GM18520 (cell line): ENCODE measurements at regions not wholly inside any gene's neighbourhood (a gene's known extent, or its start where the extent isn't known, plus 50 kb on each side); places are given as distances from the start of the nearest gene placed in this dataset.
"Not testable (repeated sequence)": the region's sequence is repeated elsewhere in the genome, so short reads cannot be mapped to it uniquely, and the experiment has no call there.

Experiments
- ATAC-seq: cut with Tn5 transposase; IDR thresholded peaks from one replicate; pipeline ENCODE4 v1.9.1; 2021; ENCODE audit not compliant: unreplicated experiment

DNA sequence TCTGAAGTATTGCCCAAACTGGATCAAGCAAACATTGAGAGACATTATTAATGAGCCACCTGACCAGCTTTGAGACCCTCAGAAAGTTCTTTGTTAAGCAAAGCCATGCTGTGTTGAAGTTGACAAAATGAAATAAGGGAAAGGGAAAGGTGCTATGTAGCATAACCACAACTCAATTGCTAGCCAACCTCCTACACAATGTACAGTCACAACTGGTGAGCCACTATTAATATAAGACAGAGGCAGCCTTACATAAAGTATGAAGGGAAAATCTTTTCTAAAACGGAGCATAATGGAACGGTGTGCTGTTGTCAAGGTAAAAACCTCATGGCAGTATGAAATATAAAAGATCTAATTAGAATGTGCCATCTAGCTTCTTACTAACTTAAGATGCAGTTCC lies 375.8 kb upstream of the ST8SIA4 start:
- ATAC-seq: no peak

DNA sequence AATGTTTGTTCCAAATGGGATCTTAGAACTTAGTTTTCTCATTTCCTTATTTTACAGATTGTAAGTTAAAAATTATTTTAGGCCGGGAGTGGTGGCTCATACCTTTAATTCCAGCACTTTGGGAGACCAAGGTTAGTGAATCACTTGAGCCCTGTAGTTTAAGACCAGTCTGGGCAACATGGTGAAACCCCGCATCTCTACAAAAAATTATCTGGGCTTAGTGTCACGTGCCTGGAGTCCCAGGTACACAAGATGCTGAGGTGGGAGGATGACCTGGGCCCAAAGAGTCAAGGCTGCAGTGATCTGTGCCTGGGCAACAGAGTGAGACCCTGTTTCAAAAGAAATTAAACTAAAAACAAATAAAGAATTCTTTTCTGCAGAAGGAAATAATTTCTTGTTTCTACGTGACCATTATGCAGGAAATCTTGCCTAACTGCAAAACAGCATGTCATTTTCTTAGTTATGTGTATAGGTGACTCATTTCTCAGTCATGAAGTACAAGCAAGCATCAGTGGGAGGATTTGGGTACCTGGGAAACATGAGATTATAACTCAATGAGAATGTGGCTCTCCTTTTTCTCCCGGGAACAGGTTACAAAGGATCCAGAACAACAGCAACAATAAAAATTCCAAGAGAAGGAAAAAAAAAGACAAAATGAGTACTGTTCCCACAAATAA lies 375.1 kb upstream of the ST8SIA4 start:
- ATAC-seq: no peak

GRCh38 chr5:101271945-101272344 lies 368.9 kb upstream of the ST8SIA4 start:
- ATAC-seq: no peak

GRCh38 chr5:101271416-101271815 lies 368.3 kb upstream of the ST8SIA4 start:
- ATAC-seq: no peak

DNA sequence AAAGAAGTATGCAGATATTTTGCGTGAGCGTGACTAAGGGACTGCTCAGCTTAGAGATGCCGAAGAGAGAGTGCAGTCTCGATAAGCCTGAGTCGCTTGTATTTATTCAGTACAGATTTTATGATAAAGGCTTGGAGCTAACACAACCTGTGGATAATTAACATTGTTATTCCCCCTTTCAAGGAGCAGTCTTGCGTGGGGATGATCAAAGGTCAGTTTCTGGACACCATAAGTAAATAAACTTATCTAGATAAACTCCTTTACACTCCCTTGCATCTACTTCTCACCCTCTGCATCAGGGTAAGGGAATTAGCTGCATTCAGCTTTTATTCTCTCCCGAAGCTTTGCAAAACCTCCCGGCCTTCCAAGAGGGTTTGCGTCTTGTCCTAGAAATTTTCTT lies 357.8 kb upstream of the ST8SIA4 start:
- no peak for ATAC-seq

GRCh38 chr5:101253096-101253495 lies 350.0 kb upstream of the ST8SIA4 start:
- no peak for ATAC-seq

DNA sequence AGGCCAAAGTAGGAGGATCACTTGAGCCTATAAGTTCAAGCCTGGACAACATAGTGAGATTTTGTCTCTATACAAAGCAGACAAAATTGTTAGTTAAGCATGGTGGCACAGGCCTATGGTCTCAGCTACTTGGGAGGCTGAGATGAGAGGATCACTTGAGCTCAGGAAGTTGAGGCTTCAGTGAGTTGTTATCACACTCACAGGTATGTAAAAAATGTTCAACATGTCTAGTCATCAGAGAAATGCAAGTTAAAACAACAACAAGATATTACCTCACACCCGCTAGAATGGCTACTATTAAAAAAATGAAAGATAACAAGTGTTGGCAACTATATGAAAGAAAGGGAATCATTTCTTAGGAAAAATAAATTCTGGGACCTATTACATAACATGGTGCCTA lies 341.5 kb upstream of the ST8SIA4 start:
- no peak for ATAC-seq

GRCh38 chr5:101212942-101213514 lies 309.9 kb upstream of the ST8SIA4 start:
- no peak for ATAC-seq

- no peak for ATAC-seq
Measured at GRCh38 chr5:101206534-101206933, 303.5 kb upstream of the ST8SIA4 start.

DNA sequence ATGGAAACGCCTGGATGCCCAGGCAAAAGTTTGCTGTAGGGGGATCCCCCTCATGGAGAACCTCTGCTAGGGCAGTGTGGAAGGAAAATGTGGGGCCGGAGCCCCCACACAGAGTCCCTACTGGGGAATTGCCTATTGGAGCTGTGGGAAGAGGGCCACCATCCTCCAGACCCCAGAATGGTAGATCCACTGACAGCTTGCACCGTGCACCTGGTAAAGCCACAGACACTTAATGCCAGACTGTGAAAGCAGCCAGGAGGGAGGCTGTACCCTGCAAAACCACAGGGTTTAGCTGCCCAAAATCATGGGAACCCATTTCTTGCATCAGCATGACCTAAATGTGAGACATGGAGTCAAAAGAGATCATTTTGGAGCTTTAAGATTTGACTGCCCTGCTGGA lies 302.0 kb upstream of the ST8SIA4 start:
- ATAC-seq: not testable (repeated sequence)

GRCh38 chr5:101180365-101180764 lies 277.3 kb upstream of the ST8SIA4 start:
- not testable (repeated sequence) for ATAC-seq

DNA sequence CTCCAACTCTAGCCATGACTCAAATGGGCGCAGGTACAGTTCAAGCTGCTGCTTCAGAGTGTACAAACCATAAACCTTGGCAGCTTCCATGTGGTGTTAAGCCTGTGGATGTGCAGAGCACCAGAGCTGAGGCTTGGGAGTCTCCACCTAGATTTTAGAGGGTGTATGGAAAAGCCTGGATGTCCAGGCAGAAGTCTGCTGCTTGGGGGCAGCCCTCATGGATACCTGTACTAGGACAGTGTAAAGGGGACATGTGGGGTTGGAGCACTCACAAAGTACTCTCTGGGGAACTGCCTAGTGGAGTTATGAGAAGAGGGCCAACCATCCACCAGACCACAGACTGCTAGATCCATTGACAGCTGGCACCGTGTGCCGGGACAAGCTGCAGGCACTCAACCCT lies 273.5 kb upstream of the ST8SIA4 start:
- ATAC-seq: no peak

DNA sequence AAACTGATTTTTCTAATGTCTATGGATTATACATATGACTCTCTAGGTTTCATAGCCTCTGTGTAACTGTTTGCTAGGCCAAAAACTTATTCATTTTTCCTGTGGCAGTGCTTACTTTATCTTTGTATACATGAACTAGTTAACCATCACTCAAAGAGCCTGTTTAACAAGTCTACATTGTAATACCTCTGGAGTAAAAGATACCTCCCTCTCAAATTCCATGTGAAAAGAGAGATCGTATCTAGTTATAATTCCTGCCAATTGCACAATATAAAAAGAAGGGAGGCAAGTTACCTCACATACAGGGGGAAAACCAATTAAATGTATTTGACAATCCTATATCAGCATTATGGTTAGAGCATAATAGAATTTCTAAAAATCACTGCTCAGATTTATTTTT lies 271.9 kb upstream of the ST8SIA4 start:
- ATAC-seq: no peak

- no peak for ATAC-seq
Measured at GRCh38 chr5:101163088-101163487, 260.0 kb upstream of the ST8SIA4 start.

DNA sequence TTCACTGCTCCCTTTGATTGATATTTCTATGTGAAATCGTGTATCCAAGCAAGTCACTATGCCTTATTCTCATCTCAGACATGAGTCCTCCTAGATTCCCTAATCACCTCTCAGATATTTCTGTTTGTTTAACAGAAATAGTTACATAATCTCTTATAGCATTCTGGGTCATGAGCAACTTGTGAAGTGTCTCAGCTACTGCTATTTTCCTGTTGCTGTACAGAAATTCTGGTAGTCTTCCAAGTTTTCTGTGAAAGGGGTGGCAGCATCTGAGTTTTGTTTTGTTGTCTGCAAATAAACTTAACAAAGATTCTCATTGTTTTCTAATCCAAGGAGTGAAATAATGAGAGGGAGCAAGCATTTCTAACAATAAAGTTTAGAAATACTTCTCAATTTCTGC lies 256.9 kb upstream of the ST8SIA4 start:
- ATAC-seq: no peak

DNA sequence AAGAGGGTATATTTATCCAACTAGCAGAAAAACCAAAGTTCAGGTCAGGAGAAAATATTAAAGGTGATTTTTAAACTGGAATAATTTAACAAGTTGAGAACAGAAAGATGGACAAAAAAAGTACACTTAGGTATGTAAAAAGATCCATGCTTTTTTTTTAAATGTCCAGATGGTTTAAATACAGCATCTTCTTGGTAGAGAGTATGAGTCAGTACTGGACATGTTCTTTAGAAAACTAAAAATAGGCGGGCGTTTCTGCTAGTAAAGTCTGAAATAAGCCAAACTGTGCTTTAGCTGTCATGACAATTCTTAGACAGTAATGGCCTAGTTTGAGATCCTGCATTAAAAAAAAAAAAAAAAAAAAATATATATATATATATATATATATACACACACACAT lies 255.9 kb upstream of the ST8SIA4 start:
- no peak for ATAC-seq

- no peak for ATAC-seq
Measured at GRCh38 chr5:101153526-101153925, 250.4 kb upstream of the ST8SIA4 start.

GRCh38 chr5:101143526-101143925 lies 240.4 kb upstream of the ST8SIA4 start:
- ATAC-seq: no peak

GRCh38 chr5:101142102-101142501 lies 239.0 kb upstream of the ST8SIA4 start:
- ATAC-seq: no peak

DNA sequence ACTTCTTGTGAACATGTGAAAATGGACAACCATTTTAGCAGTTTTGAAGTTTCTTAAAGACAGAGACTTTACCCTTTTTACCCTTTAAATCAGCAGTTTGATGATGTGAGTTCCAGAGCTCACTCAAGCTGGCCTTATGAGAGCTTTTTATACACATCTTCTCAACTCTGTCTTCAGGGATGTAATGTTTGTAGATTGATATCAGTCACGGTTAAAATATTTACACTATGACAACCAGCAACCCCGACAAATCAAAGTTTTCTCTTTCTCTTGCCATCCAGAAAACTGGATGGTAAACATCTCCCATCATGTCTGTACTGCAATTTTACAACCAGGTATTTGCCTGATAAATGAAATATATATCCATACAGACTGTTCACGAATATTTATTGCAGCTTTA lies 233.4 kb upstream of the ST8SIA4 start:
- ATAC-seq: no peak

DNA sequence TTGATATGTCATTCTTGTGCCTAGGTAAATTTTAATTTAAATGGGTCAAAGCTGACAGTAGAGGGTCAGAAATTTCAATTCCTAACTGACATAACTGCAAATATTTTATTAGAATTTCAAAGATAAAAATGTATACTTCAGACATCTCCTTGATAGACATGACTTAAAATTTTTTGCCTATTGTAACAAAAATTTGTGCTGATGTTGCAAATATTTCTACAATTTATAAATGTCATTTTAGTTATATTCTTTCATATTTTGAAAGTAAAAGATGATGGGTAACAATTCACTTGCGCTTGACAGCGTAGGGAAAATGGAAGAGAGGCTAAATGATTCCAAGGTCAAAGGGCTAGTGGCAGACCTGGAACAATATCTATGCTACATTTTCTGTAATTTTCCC lies 220.3 kb upstream of the ST8SIA4 start:
- no peak for ATAC-seq

- ATAC-seq: no peak
Measured at GRCh38 chr5:101112645-101113044, 209.6 kb upstream of the ST8SIA4 start.

- no peak for ATAC-seq
Measured at GRCh38 chr5:101103874-101104273, 200.8 kb upstream of the ST8SIA4 start.
